ENCODE measurements at regions not wholly inside any gene's neighbourhood (a gene's known extent, or its start where the extent isn't known, plus 50 kb on each side); places are given as distances from the start of the nearest gene placed in this dataset.

GRCh38 chr3:177474652-177475355 lies 277.5 kb upstream of the TBL1XR1 start (continued):
- TF ChIP-seq ARID4A (CRISPR knock-in tag; IDR thresholded peaks at IDR 0.05; ENCODE audit: borderline replicate concordance) (peak; percentile 15; the same call in 1 of the 2 replicates), BCLAF1 (IDR thresholded peaks at IDR 0.05) (no peak), ZNF431 (CRISPR knock-in tag; IDR thresholded peaks at IDR 0.05; ENCODE audit: borderline replicate concordance, low read depth) (no peak), CTCF (CRISPR knock-in tag; IDR thresholded peaks at IDR 0.05) (no peak), ATF3 (CRISPR knock-in tag; IDR thresholded peaks at IDR 0.05) (no peak), DBP (CRISPR knock-in tag; IDR thresholded peaks at IDR 0.05; ENCODE audit: not compliant biosample characterization) (no peak), HDAC1 (CRISPR knock-in tag; IDR thresholded peaks at IDR 0.05) (0 out of 2 replicates have a peak, but pooled peaks have one; percentile 6), ZFY (CRISPR knock-in tag; IDR thresholded peaks at IDR 0.05) (no peak), MAF1 (CRISPR knock-in tag; IDR thresholded peaks at IDR 0.05; ENCODE audit: borderline replicate concordance) (no peak), ZNF605 (CRISPR knock-in tag; IDR thresholded peaks at IDR 0.05) (no peak), EED (CRISPR knock-in tag; IDR thresholded peaks at IDR 0.05) (no peak), SRSF9 (IDR thresholded peaks at IDR 0.05; ENCODE audit: borderline replicate concordance, insufficient read depth, low read depth, low read length, poor library complexity, severe bottlenecking) (no peak), CREBL2 (CRISPR knock-in tag; IDR thresholded peaks at IDR 0.05; ENCODE audit: borderline replicate concordance) (no peak), ZNF235 (CRISPR knock-in tag; IDR thresholded peaks at IDR 0.05; ENCODE audit: borderline replicate concordance) (no peak), ZFAT (CRISPR knock-in tag; conservative IDR thresholded peaks at IDR 0.05) (no peak), ZNF704 (CRISPR knock-in tag; IDR thresholded peaks at IDR 0.05; ENCODE audit: borderline replicate concordance) (no peak), SSRP1 (CRISPR knock-in tag; IDR thresholded peaks at IDR 0.05) (0 out of 2 replicates have a peak, but pooled peaks have one; percentile 42)
